ENCODE measurements at regions not wholly inside any gene's neighbourhood (a gene's known extent, or its start where the extent isn't known, plus 50 kb on each side); places are given as distances from the start of the nearest gene placed in this dataset.

GRCh38 chr7:31228957-31229356, 111.6 kb downstream of the NEUROD6 start:
- Histone ChIP-seq H3K4me3 (ENCODE audit: low read depth in 2 of 2, low read length in 2 of 2) (no peak overlapping the region), H3K36me3 (ENCODE audit: control insufficient read depth, insufficient read depth, low read length) (no peaks in the 10 kb centered on the region), H3K4me1 (ENCODE audit: control insufficient read depth, insufficient read depth, low read length) (no peaks in the 10 kb centered on the region), H3K9me3 (ENCODE audit: control insufficient read depth, insufficient read depth, low read depth, low read length) (no peaks in the 10 kb centered on the region; the same call in 1 of the 2 replicates), H3K27ac (ENCODE audit: low read length) (no peak overlapping the region), H3K27me3 (ENCODE audit: control insufficient read depth, insufficient read depth, low read length) (peaks cover 2% of the 10 kb centered on the region; the same call in 1 of the 2 replicates)
- no TSS peak for BruUV-seq (replicated peaks)
- TF ChIP-seq SIN3A (IDR thresholded peaks at IDR 0.05; ENCODE audit: borderline replicate concordance, insufficient read depth, low read depth, low read length) (no peak), TCF7L2 (IDR thresholded peaks at IDR 0.05; ENCODE audit: low read depth, low read length) (no peak), REST (IDR thresholded peaks at IDR 0.05; ENCODE audit: insufficient read depth in 1 of 2, low read depth in 2 of 2, low read length in 1 of 2) (no peak), CTCF (IDR thresholded peaks at IDR 0.05) (no peak), POLR2AphosphoS5 (IDR thresholded peaks at IDR 0.05; ENCODE audit: low read depth, low read length) (no peak)
- ChIA-PET CTCF (no interaction called here), POLR2A (no interaction called here)
- no peak for ATAC-seq
- no peak for DNase-seq (ENCODE audit: low read depth, low spot score)
- in situ Hi-C loops (cut with HindIII; ENCODE audit: low pct_unique_long_range_greater_than_20kb, low sequenced_read_pairs) (no loop called here), intact Hi-C loops (cut with micrococcal nuclease; ENCODE audit: unreplicated experiment) (no loop called here)

- H3K36me3 ChIP-seq (ENCODE audit: control insufficient read depth, insufficient read depth, low read length): no peaks in the 10 kb centered on the region
- H3K4me3 ChIP-seq (ENCODE audit: low read depth in 2 of 2, low read length in 2 of 2): no peak overlapping the region
- ChIA-PET CTCF (no interaction called here), POLR2A (no interaction called here)
- in situ Hi-C loops (cut with HindIII; ENCODE audit: low pct_unique_long_range_greater_than_20kb, low sequenced_read_pairs) (no loop called here), intact Hi-C loops (cut with micrococcal nuclease; ENCODE audit: unreplicated experiment) (no loop called here)
- ATAC-seq (no peak), DNase-seq (ENCODE audit: low read depth, low spot score) (no peak)
- no peaks in the 10 kb centered on the region for H3K9me3 ChIP-seq (ENCODE audit: control insufficient read depth, insufficient read depth, low read depth, low read length)
- no peaks in the 10 kb centered on the region for H3K27me3 ChIP-seq (ENCODE audit: control insufficient read depth, insufficient read depth, low read length)
- H3K4me1 ChIP-seq (ENCODE audit: control insufficient read depth, insufficient read depth, low read length): no peaks in the 10 kb centered on the region
- BruUV-seq (replicated peaks): no TSS peak
- H3K27ac ChIP-seq (ENCODE audit: low read length): no peak overlapping the region
- TF ChIP-seq REST (IDR thresholded peaks at IDR 0.05; ENCODE audit: insufficient read depth in 1 of 2, low read depth in 2 of 2, low read length in 1 of 2) (no peak), POLR2AphosphoS5 (IDR thresholded peaks at IDR 0.05; ENCODE audit: low read depth, low read length) (no peak), SIN3A (IDR thresholded peaks at IDR 0.05; ENCODE audit: borderline replicate concordance, insufficient read depth, low read depth, low read length) (no peak), TCF7L2 (IDR thresholded peaks at IDR 0.05; ENCODE audit: low read depth, low read length) (no peak), CTCF (IDR thresholded peaks at IDR 0.05) (no peak)
Measured at GRCh38 chr7:31214751-31215150, 125.8 kb downstream of the NEUROD6 start.

All from Panc1 (cell line).